ENCODE measurements at regions not wholly inside any gene's neighbourhood (a gene's known extent, or its start where the extent isn't known, plus 50 kb on each side); places are given as distances from the start of the nearest gene placed in this dataset.

- Mint-ChIP-seq H3K9me3 (no peaks in the 10 kb centered on the region), H3K4me3 (no peak overlapping the region), H3K27me3 (peaks cover 21% of the 10 kb centered on the region), H3K36me3 (ENCODE audit: low read depth) (no peaks in the 10 kb centered on the region), H3K27ac (no peak overlapping the region), H3K4me1 (no peaks in the 10 kb centered on the region)
- no peak for DNase-seq
- POLR2A ChIA-PET: no interaction called here
- CTCF ChIA-PET: interaction anchor here (1.6 kb wide), 1 partner anchor 34 kb away, joined by 3 read pairs; no protein-coding TSS in a partner anchor
Measured at GRCh38 chr3:170777564-170777926, 92.5 kb downstream of the RPL22L1 start.

- DNase-seq: no peak
- Mint-ChIP-seq H3K27ac (no peak overlapping the region), H3K4me3 (no peak overlapping the region), H3K27me3 (peaks cover 21% of the 10 kb centered on the region), H3K36me3 (ENCODE audit: low read depth) (no peaks in the 10 kb centered on the region), H3K4me1 (no peaks in the 10 kb centered on the region), H3K9me3 (no peaks in the 10 kb centered on the region)
- ChIA-PET CTCF (interaction anchor here (1.6 kb wide), 1 partner anchor 34 kb away, joined by 3 read pairs; no protein-coding TSS in a partner anchor), POLR2A (no interaction called here)
Measured at GRCh38 chr3:170776887-170777563, 93.0 kb downstream of the RPL22L1 start.

GRCh38 chr3:170773682-170774425 is 96.1 kb downstream of the RPL22L1 start:
- Mint-ChIP-seq H3K36me3 (ENCODE audit: low read depth) (no peaks in the 10 kb centered on the region), H3K27ac (no peak overlapping the region), H3K27me3 (peaks cover 18% of the 10 kb centered on the region), H3K9me3 (no peaks in the 10 kb centered on the region), H3K4me1 (peaks cover 1% of the 10 kb centered on the region), H3K4me3 (no peak overlapping the region)
- ChIA-PET CTCF (no interaction called here), POLR2A (no interaction called here)
- no peak for DNase-seq

GRCh38 chr3:170772175-170772574 is 97.8 kb downstream of the RPL22L1 start:
- ChIA-PET POLR2A (no interaction called here), CTCF (no interaction called here)
- DNase-seq: no peak
- no peaks in the 10 kb centered on the region for H3K9me3 Mint-ChIP-seq
- no peaks in the 10 kb centered on the region for H3K36me3 Mint-ChIP-seq (ENCODE audit: low read depth)
- peaks cover 8% of the 10 kb centered on the region for H3K27me3 Mint-ChIP-seq
- no peak overlapping the region for H3K27ac Mint-ChIP-seq
- H3K4me3 Mint-ChIP-seq: no peak overlapping the region
- peaks cover 9% of the 10 kb centered on the region for H3K4me1 Mint-ChIP-seq

- no peak for DNase-seq
- CTCF ChIA-PET: no interaction called here
- no peak overlapping the region for H3K27ac Mint-ChIP-seq
- no peaks in the 10 kb centered on the region for H3K36me3 Mint-ChIP-seq (ENCODE audit: low read depth)
- peaks cover 9% of the 10 kb centered on the region for H3K4me1 Mint-ChIP-seq
- peaks cover 16% of the 10 kb centered on the region for H3K27me3 Mint-ChIP-seq
- H3K4me3 Mint-ChIP-seq: no peak overlapping the region
- POLR2A ChIA-PET: no interaction called here
- no peaks in the 10 kb centered on the region for H3K9me3 Mint-ChIP-seq
Measured at GRCh38 chr3:170768334-170768801, 101.6 kb downstream of the RPL22L1 start.

GRCh38 chr3:170767576-170767941 is 102.4 kb downstream of the RPL22L1 start:
- no peaks in the 10 kb centered on the region for H3K9me3 Mint-ChIP-seq
- ChIA-PET CTCF (no interaction called here), POLR2A (no interaction called here)
- H3K27me3 Mint-ChIP-seq: peaks cover 16% of the 10 kb centered on the region
- no peak overlapping the region for H3K4me3 Mint-ChIP-seq
- peaks cover 9% of the 10 kb centered on the region for H3K4me1 Mint-ChIP-seq
- DNase-seq: no peak
- H3K27ac Mint-ChIP-seq: no peak overlapping the region
- no peaks in the 10 kb centered on the region for H3K36me3 Mint-ChIP-seq (ENCODE audit: low read depth)

- Mint-ChIP-seq H3K36me3 (ENCODE audit: low read depth) (no peaks in the 10 kb centered on the region), H3K4me1 (peaks cover 9% of the 10 kb centered on the region), H3K27ac (no peak overlapping the region), H3K9me3 (no peaks in the 10 kb centered on the region), H3K4me3 (no peak overlapping the region), H3K27me3 (peaks cover 18% of the 10 kb centered on the region)
- no peak for DNase-seq
- ChIA-PET CTCF (no interaction called here), POLR2A (no interaction called here)
Measured at GRCh38 chr3:170766823-170767575, 103.0 kb downstream of the RPL22L1 start.

- no peak overlapping the region for H3K4me3 Mint-ChIP-seq
Measured at GRCh38 chr3:170766253-170766652, 103.7 kb downstream of the RPL22L1 start.

GRCh38 chr3:170765419-170766078 is 104.4 kb downstream of the RPL22L1 start:
- peaks cover 15% of the 10 kb centered on the region for H3K27me3 Mint-ChIP-seq
- no peak for DNase-seq
- no peaks in the 10 kb centered on the region for H3K9me3 Mint-ChIP-seq
- H3K36me3 Mint-ChIP-seq (ENCODE audit: low read depth): no peaks in the 10 kb centered on the region
- peaks cover 9% of the 10 kb centered on the region for H3K4me1 Mint-ChIP-seq
- no peak overlapping the region for H3K27ac Mint-ChIP-seq
- POLR2A ChIA-PET: no interaction called here
- CTCF ChIA-PET: no interaction called here
- H3K4me3 Mint-ChIP-seq: no peak overlapping the region

More at GRCh38 chr3:170766253-170766652, 103.7 kb downstream of the RPL22L1 start:
- DNase-seq: no peak
- peaks cover 9% of the 10 kb centered on the region for H3K4me1 Mint-ChIP-seq
- H3K9me3 Mint-ChIP-seq: no peaks in the 10 kb centered on the region
- POLR2A ChIA-PET: no interaction called here
- peaks cover 18% of the 10 kb centered on the region for H3K27me3 Mint-ChIP-seq
- H3K27ac Mint-ChIP-seq: no peak overlapping the region
- H3K36me3 Mint-ChIP-seq (ENCODE audit: low read depth): no peaks in the 10 kb centered on the region
- CTCF ChIA-PET: no interaction called here

GRCh38 chr3:170764017-170764416 is 106.0 kb downstream of the RPL22L1 start:
- no peaks in the 10 kb centered on the region for H3K9me3 Mint-ChIP-seq
- no peak overlapping the region for H3K4me3 Mint-ChIP-seq
- H3K36me3 Mint-ChIP-seq (ENCODE audit: low read depth): no peaks in the 10 kb centered on the region
- ChIA-PET CTCF (interaction anchor here (0.6 kb wide), 1 partner anchor 398 kb away, joined by 3 read pairs; no protein-coding TSS in a partner anchor), POLR2A (no interaction called here)
- DNase-seq: no peak
- peaks cover 9% of the 10 kb centered on the region for H3K4me1 Mint-ChIP-seq
- H3K27me3 Mint-ChIP-seq: peaks cover 15% of the 10 kb centered on the region
- no peak overlapping the region for H3K27ac Mint-ChIP-seq

GRCh38 chr3:170762064-170762463 is 107.9 kb downstream of the RPL22L1 start:
- DNase-seq: no peak
- Mint-ChIP-seq H3K27me3 (peaks cover 15% of the 10 kb centered on the region), H3K36me3 (ENCODE audit: low read depth) (no peaks in the 10 kb centered on the region), H3K4me1 (no peaks in the 10 kb centered on the region), H3K9me3 (no peaks in the 10 kb centered on the region), H3K4me3 (no peak overlapping the region), H3K27ac (no peak overlapping the region)
- ChIA-PET CTCF (no interaction called here), POLR2A (no interaction called here)

- DNase-seq: no peak
- Mint-ChIP-seq H3K36me3 (ENCODE audit: low read depth) (no peaks in the 10 kb centered on the region), H3K27me3 (peaks cover 13% of the 10 kb centered on the region), H3K9me3 (no peaks in the 10 kb centered on the region), H3K4me3 (no peak overlapping the region), H3K27ac (no peak overlapping the region), H3K4me1 (no peaks in the 10 kb centered on the region)
- POLR2A ChIA-PET: no interaction called here
- CTCF ChIA-PET: no interaction called here
Measured at GRCh38 chr3:170761103-170761502, 108.9 kb downstream of the RPL22L1 start.

- Mint-ChIP-seq H3K4me1 (no peaks in the 10 kb centered on the region), H3K36me3 (ENCODE audit: low read depth) (no peaks in the 10 kb centered on the region), H3K27me3 (peaks cover 6% of the 10 kb centered on the region), H3K9me3 (no peaks in the 10 kb centered on the region), H3K4me3 (no peak overlapping the region), H3K27ac (no peak overlapping the region)
- no peak for DNase-seq
- POLR2A ChIA-PET: no interaction called here
- CTCF ChIA-PET: interaction anchor here (1.0 kb wide), 1 partner anchor 51 kb away, joined by 3 read pairs; no protein-coding TSS in a partner anchor
Measured at GRCh38 chr3:170760174-170760526, 109.8 kb downstream of the RPL22L1 start.

All from activated CD4-positive, alpha-beta memory T cell treated with anti-CD3 and anti-CD28 coated beads, Interleukin-2, amount 10 ng/mL, durations not matched to agents 7 days and 5 days (primary cell).